ENCODE measurements at regions not wholly inside any gene's neighbourhood (a gene's known extent, or its start where the extent isn't known, plus 50 kb on each side); places are given as distances from the start of the nearest gene placed in this dataset.

GRCh38 chr3:14334136-14334535 lies 68.3 kb upstream of the SLC6A6 start:
- DNase-seq (ENCODE audit: low read depth, low spot score) = no peak
- no peaks in the 10 kb centered on the region for H3K27me3 ChIP-seq (ENCODE audit: insufficient read depth, insufficient read length)
- peaks cover 22% of the 10 kb centered on the region for H3K4me1 ChIP-seq (ENCODE audit: insufficient read depth, insufficient read length)
- H3K4me3 ChIP-seq (ENCODE audit: insufficient read length, low read depth) = no peak overlapping the region
- TF ChIP-seq ZNF274 (IDR thresholded peaks at IDR 0.05; ENCODE audit: low read depth, low read length) (no peak), SUZ12 (IDR thresholded peaks at IDR 0.05; ENCODE audit: extremely low read depth, insufficient read depth, insufficient read length) (no peak), YY1 (IDR thresholded peaks at IDR 0.05; ENCODE audit: insufficient read depth, insufficient read length) (no peak)
- no peaks in the 10 kb centered on the region for H3K36me3 ChIP-seq (ENCODE audit: insufficient read depth, insufficient read length, low read length)
- no peak overlapping the region for H3K9ac ChIP-seq (ENCODE audit: insufficient read length, low read depth)
- H3K9me3 ChIP-seq (ENCODE audit: insufficient read depth, low read length) = no peaks in the 10 kb centered on the region

- H3K4me1 ChIP-seq (ENCODE audit: insufficient read depth, insufficient read length) = peaks cover 24% of the 10 kb centered on the region
- H3K9me3 ChIP-seq (ENCODE audit: insufficient read depth, low read length) = no peaks in the 10 kb centered on the region
- TF ChIP-seq YY1 (IDR thresholded peaks at IDR 0.05; ENCODE audit: insufficient read depth, insufficient read length) = no peak
- no peak for TF ChIP-seq SUZ12 (IDR thresholded peaks at IDR 0.05; ENCODE audit: extremely low read depth, insufficient read depth, insufficient read length)
- no peak for TF ChIP-seq ZNF274 (IDR thresholded peaks at IDR 0.05; ENCODE audit: low read depth, low read length)
- no peaks in the 10 kb centered on the region for H3K27me3 ChIP-seq (ENCODE audit: insufficient read depth, insufficient read length)
- no peak overlapping the region for H3K4me3 ChIP-seq (ENCODE audit: insufficient read length, low read depth)
- no peak overlapping the region for H3K9ac ChIP-seq (ENCODE audit: insufficient read length, low read depth)
- H3K36me3 ChIP-seq (ENCODE audit: insufficient read depth, insufficient read length, low read length) = no peaks in the 10 kb centered on the region
- DNase-seq (ENCODE audit: low read depth, low spot score) = no peak
These were observed 67.5 kb upstream of the SLC6A6 start for GRCh38 chr3:14334936-14335335.

DNA sequence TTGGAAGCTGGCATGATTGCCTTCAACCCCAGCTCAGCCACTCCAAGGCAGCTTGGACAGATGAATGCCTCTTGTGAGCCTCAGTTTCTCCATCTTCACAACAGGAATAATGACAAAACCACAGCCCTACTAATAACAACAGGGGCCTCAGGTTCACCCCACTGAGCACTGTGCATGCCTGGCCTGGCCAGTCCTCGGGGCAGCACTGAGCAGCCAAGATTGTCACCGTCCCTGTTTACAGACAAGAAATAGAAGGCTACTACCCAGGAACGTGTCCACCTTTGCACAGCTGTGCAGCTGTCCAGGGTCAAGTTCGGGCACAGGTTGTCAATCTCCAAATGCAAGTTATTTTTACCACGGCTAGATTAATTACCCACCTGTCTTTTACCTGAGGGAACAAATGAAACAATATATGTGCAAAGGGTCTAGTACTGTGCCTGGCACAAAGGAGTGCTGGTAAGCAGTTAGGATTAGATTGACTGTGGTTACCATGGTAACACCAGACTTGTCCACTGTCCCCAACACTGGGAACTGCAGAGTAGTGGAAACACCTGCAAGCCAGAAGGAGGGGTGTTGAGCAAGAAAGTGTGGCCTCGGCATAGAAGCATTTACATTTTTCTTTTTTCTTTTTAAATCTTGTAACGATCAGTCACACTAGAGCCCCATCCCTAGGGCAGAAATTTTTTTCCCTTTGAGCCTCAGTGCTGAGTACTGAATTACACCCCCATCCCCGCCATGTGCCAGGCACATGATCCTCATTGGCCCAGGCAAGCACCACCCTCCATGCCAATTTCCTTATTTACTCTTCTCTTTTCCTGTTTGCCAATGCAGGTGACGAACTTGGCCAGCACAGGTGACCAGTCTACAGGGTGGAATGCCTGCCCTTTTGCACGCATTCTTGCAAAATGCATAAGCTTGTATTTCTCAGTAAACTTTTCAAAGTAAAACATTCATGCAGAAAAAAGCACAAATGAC lies 66.3 kb upstream of the SLC6A6 start:
- Histone ChIP-seq H3K36me3 (ENCODE audit: insufficient read depth, insufficient read length, low read length) (no peaks in the 10 kb centered on the region), H3K9me3 (ENCODE audit: insufficient read depth, low read length) (no peaks in the 10 kb centered on the region), H3K4me1 (ENCODE audit: insufficient read depth, insufficient read length) (peaks cover 16% of the 10 kb centered on the region), H3K27me3 (ENCODE audit: insufficient read depth, insufficient read length) (no peaks in the 10 kb centered on the region), H3K9ac (ENCODE audit: insufficient read length, low read depth) (no peak overlapping the region), H3K4me3 (ENCODE audit: insufficient read length, low read depth) (no peak overlapping the region)
- no peak for DNase-seq (ENCODE audit: low read depth, low spot score)
- TF ChIP-seq YY1 (IDR thresholded peaks at IDR 0.05; ENCODE audit: insufficient read depth, insufficient read length) = no peak
- TF ChIP-seq SUZ12 (IDR thresholded peaks at IDR 0.05; ENCODE audit: extremely low read depth, insufficient read depth, insufficient read length) = no peak
- no peak for TF ChIP-seq ZNF274 (IDR thresholded peaks at IDR 0.05; ENCODE audit: low read depth, low read length)

DNA sequence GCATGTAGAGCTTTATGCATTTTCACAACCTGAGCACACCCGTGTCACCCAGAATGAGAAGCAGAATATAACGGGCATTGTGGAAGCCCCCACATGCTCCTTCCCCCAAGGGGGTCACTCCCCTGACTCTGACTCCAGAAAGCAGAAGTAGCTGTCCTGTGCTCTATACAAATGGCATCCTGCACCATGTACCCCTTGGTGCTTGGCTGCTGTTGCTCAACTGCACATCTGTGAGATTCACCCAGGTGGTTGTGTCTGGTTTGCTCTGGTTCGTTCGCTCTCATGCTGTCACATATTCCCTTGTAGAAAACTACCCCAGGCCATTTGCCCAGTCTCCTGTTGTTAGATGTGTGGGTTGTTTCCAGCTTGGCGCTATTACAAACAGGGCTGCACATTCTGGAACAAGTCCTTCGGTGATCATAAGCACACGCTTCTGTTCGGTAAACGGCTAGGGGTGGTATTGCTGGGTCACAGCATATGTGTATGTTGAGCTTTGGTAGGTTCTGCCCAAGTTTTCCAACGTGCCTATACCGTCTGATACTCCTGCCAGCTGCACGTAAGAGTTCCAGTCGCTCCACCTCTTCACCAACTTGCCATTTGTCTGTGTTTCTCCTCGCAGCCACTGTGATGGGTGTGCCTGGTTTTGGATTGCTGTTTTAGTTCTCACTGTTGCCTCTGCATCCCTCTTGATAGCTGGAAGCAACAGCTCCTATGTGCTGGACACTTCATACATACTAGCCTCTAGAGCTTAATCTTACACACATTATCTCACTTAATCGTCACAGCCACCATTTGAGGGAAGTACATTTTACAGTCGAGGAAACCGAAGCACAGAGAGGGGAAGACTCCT lies 65.4 kb upstream of the SLC6A6 start:
- DNase-seq (ENCODE audit: low read depth, low spot score) = no peak
- Histone ChIP-seq H3K9ac (ENCODE audit: insufficient read length, low read depth) (no peak overlapping the region), H3K27me3 (ENCODE audit: insufficient read depth, insufficient read length) (no peaks in the 10 kb centered on the region), H3K36me3 (ENCODE audit: insufficient read depth, insufficient read length, low read length) (no peaks in the 10 kb centered on the region), H3K4me1 (ENCODE audit: insufficient read depth, insufficient read length) (peaks cover 13% of the 10 kb centered on the region), H3K9me3 (ENCODE audit: insufficient read depth, low read length) (no peaks in the 10 kb centered on the region), H3K4me3 (ENCODE audit: insufficient read length, low read depth) (no peak overlapping the region)
- TF ChIP-seq ZNF274 (IDR thresholded peaks at IDR 0.05; ENCODE audit: low read depth, low read length) = no peak
- no peak for TF ChIP-seq SUZ12 (IDR thresholded peaks at IDR 0.05; ENCODE audit: extremely low read depth, insufficient read depth, insufficient read length)
- TF ChIP-seq YY1 (IDR thresholded peaks at IDR 0.05; ENCODE audit: insufficient read depth, insufficient read length) = no peak

DNA sequence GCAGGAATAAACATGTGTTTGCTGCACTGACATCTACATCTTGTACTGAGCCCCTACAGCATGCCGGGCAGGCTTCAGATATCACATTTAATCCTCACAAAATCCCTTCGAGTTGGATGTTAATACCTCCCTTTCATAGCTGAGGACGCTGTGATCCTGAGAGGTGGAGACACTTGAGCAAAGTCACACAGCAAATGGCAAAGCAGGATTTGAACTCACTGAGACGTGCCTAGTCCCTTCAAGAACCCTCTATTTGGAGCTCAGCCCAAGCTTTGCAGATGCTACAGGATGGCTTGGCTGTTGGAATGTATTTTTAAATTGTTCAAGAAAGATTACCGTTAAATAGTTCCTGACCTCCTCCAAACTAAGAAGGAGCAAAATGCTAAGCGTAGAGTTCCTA lies 64.6 kb upstream of the SLC6A6 start:
- no peaks in the 10 kb centered on the region for H3K9me3 ChIP-seq (ENCODE audit: insufficient read depth, low read length)
- no peak for DNase-seq (ENCODE audit: low read depth, low spot score)
- H3K4me3 ChIP-seq (ENCODE audit: insufficient read length, low read depth) = no peak overlapping the region

DNA sequence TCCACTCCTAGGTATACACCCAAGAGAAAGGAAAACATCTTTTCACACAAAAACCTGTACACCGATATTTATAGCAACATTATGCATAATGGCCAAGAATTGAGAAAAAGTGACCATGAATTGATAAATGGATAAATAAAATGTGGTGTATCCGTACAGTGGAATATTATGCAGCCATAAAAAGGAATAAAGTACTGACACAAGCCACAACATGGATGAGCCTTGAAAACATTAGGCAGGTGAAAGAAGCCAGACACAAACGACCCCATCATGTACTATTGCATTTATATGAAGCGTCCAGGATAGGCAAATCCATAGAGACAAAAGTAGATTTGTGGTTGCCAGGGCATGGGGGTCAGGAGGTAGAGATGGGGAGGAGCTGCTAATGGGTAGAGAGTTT lies 64.2 kb upstream of the SLC6A6 start:
- Histone ChIP-seq H3K4me1 (ENCODE audit: insufficient read depth, insufficient read length) (peaks cover 13% of the 10 kb centered on the region), H3K27me3 (ENCODE audit: insufficient read depth, insufficient read length) (no peaks in the 10 kb centered on the region), H3K9me3 (ENCODE audit: insufficient read depth, low read length) (no peaks in the 10 kb centered on the region), H3K36me3 (ENCODE audit: insufficient read depth, insufficient read length, low read length) (no peaks in the 10 kb centered on the region), H3K9ac (ENCODE audit: insufficient read length, low read depth) (no peak overlapping the region), H3K4me3 (ENCODE audit: insufficient read length, low read depth) (no peak overlapping the region)
- TF ChIP-seq SUZ12 (IDR thresholded peaks at IDR 0.05; ENCODE audit: extremely low read depth, insufficient read depth, insufficient read length) = no peak
- DNase-seq (ENCODE audit: low read depth, low spot score) = no peak

More for the DNA sequence above, 64.6 kb upstream of the SLC6A6 start:
- peaks cover 13% of the 10 kb centered on the region for H3K4me1 ChIP-seq (ENCODE audit: insufficient read depth, insufficient read length)
- no peak overlapping the region for H3K9ac ChIP-seq (ENCODE audit: insufficient read length, low read depth)
- H3K36me3 ChIP-seq (ENCODE audit: insufficient read depth, insufficient read length, low read length) = no peaks in the 10 kb centered on the region
- no peaks in the 10 kb centered on the region for H3K27me3 ChIP-seq (ENCODE audit: insufficient read depth, insufficient read length)
- no peak for TF ChIP-seq YY1 (IDR thresholded peaks at IDR 0.05; ENCODE audit: insufficient read depth, insufficient read length)
- TF ChIP-seq ZNF274 (IDR thresholded peaks at IDR 0.05; ENCODE audit: low read depth, low read length) = no peak
- no peak for TF ChIP-seq SUZ12 (IDR thresholded peaks at IDR 0.05; ENCODE audit: extremely low read depth, insufficient read depth, insufficient read length)
